ENCODE measurements at regions not wholly inside any gene's neighbourhood (a gene's known extent, or its start where the extent isn't known, plus 50 kb on each side); places are given as distances from the start of the nearest gene placed in this dataset.

- Histone ChIP-seq H3K27me3 (no peaks in the 10 kb centered on the region), H3K36me3 (no peaks in the 10 kb centered on the region), H3K4me3 (no peak overlapping the region), H3K9me3 (no peaks in the 10 kb centered on the region), H3K4me1 (peaks cover 18% of the 10 kb centered on the region), H3K27ac (no peak overlapping the region)
- intact Hi-C loops (cut with DNase I): no loop called here
- no peak for TF ChIP-seq POLR2A (IDR thresholded peaks at IDR 0.05)
- TF ChIP-seq CTCF (IDR thresholded peaks at IDR 0.05): no peak
- TF ChIP-seq POLR2AphosphoS5 (IDR thresholded peaks at IDR 0.05; ENCODE audit: insufficient read depth in 1 of 2, low read depth in 1 of 2): no peak
- DNase-seq (ENCODE audit: extremely low spot score in 2 of 2): no peak
Observed at GRCh38 chr2:220452561-220452960, 825.1 kb downstream of the SLC4A3 start.

- Histone ChIP-seq H3K36me3 (no peaks in the 10 kb centered on the region), H3K4me1 (peaks cover 18% of the 10 kb centered on the region), H3K9me3 (no peaks in the 10 kb centered on the region), H3K27me3 (no peaks in the 10 kb centered on the region), H3K4me3 (no peak overlapping the region), H3K27ac (no peak overlapping the region)
- TF ChIP-seq CTCF (IDR thresholded peaks at IDR 0.05): no peak
- no peak for TF ChIP-seq POLR2A (IDR thresholded peaks at IDR 0.05)
- peak in 1 of 2 donors; percentile 12 for TF ChIP-seq POLR2AphosphoS5 (IDR thresholded peaks at IDR 0.05; ENCODE audit: insufficient read depth in 1 of 2, low read depth in 1 of 2)
- no peak for DNase-seq (ENCODE audit: extremely low spot score in 2 of 2)
- intact Hi-C loops (cut with DNase I): no loop called here
Observed at GRCh38 chr2:220455351-220455990, 828.0 kb downstream of the SLC4A3 start.

GRCh38 chr2:220458051-220458450 is 830.6 kb downstream of the SLC4A3 start:
- H3K9me3 ChIP-seq: no peaks in the 10 kb centered on the region
- no peaks in the 10 kb centered on the region for H3K36me3 ChIP-seq
- H3K4me1 ChIP-seq: peaks cover 18% of the 10 kb centered on the region
- no peak overlapping the region for H3K27ac ChIP-seq
- intact Hi-C loops (cut with DNase I): no loop called here
- DNase-seq (ENCODE audit: extremely low spot score in 2 of 2): no peak
- TF ChIP-seq POLR2A (IDR thresholded peaks at IDR 0.05) (no peak), CTCF (IDR thresholded peaks at IDR 0.05) (no peak), POLR2AphosphoS5 (IDR thresholded peaks at IDR 0.05; ENCODE audit: insufficient read depth in 1 of 2, low read depth in 1 of 2) (no peak)
- no peak overlapping the region for H3K4me3 ChIP-seq
- no peaks in the 10 kb centered on the region for H3K27me3 ChIP-seq

- no peaks in the 10 kb centered on the region for H3K9me3 ChIP-seq
- no peak for DNase-seq (ENCODE audit: extremely low spot score in 2 of 2)
- H3K36me3 ChIP-seq: no peaks in the 10 kb centered on the region
- H3K4me1 ChIP-seq: peaks cover 8% of the 10 kb centered on the region
- no peak overlapping the region for H3K27ac ChIP-seq
- TF ChIP-seq POLR2A (IDR thresholded peaks at IDR 0.05) (no peak), POLR2AphosphoS5 (IDR thresholded peaks at IDR 0.05; ENCODE audit: insufficient read depth in 1 of 2, low read depth in 1 of 2) (no peak), CTCF (IDR thresholded peaks at IDR 0.05) (no peak)
- intact Hi-C loops (cut with DNase I): no loop called here
- H3K27me3 ChIP-seq: no peaks in the 10 kb centered on the region
- no peak overlapping the region for H3K4me3 ChIP-seq
Observed at GRCh38 chr2:220460257-220460985, 833.0 kb downstream of the SLC4A3 start.

GRCh38 chr2:220463876-220464275 is 836.4 kb downstream of the SLC4A3 start:
- Histone ChIP-seq H3K27ac (no peak overlapping the region), H3K27me3 (no peaks in the 10 kb centered on the region), H3K9me3 (no peaks in the 10 kb centered on the region), H3K4me3 (no peak overlapping the region), H3K4me1 (peaks cover 13% of the 10 kb centered on the region), H3K36me3 (no peaks in the 10 kb centered on the region)
- TF ChIP-seq POLR2AphosphoS5 (IDR thresholded peaks at IDR 0.05; ENCODE audit: insufficient read depth in 1 of 2, low read depth in 1 of 2) (no peak), CTCF (IDR thresholded peaks at IDR 0.05) (no peak), POLR2A (IDR thresholded peaks at IDR 0.05) (no peak)
- no peak for DNase-seq (ENCODE audit: extremely low spot score in 2 of 2)
- intact Hi-C loops (cut with DNase I): no loop called here
